ENCODE measurements at regions not wholly inside any gene's neighbourhood (a gene's known extent, or its start where the extent isn't known, plus 50 kb on each side); places are given as distances from the start of the nearest gene placed in this dataset.

GRCh38 chr3:71874618-71875017 lies 89.7 kb upstream of the PROK2 start (continued):
- no peak for TF ChIP-seq TAF7 (optimal IDR thresholded peaks at IDR 0.05; ENCODE audit: borderline replicate concordance, low read depth, low read length)
- TF ChIP-seq SP4 (IDR thresholded peaks at IDR 0.05; ENCODE audit: low read length), result no peak
- TF ChIP-seq SP2 (IDR thresholded peaks at IDR 0.05; ENCODE audit: low read length), result no peak
- TF ChIP-seq TCF12 (IDR thresholded peaks at IDR 0.05; ENCODE audit: low read depth, low read length), result no peak
- no peak for TF ChIP-seq TAF1 (IDR thresholded peaks at IDR 0.05; ENCODE audit: low read depth, low read length)

All from H1 (cell line).